BJ (cell line): ENCODE measurements at regions not wholly inside any gene's neighbourhood (a gene's known extent, or its start where the extent isn't known, plus 50 kb on each side); places are given as distances from the start of the nearest gene placed in this dataset.

Experiments
- CTCF ChIA-PET: fragments of 350-600 bp; formaldehyde crosslinking; extraction: SDS; loops from one replicate; lab custom pipeline; 2021; ENCODE audit warnings: antibody characterized with exemption, inconsistent platforms; lab: Yijun Ruan, JAX
- POLR2A ChIA-PET: fragments of 300-600 bp; sonication (Branson Sonifier 250); formaldehyde crosslinking; extraction: SDS; loops from one replicate; lab custom pipeline; 2021; ENCODE audit warnings: antibody characterized with exemption; lab: Charles Lee
- DNase-seq: peaks from one replicate; pipeline ENCODE4 v3.0.0-alpha.2; 2011; ENCODE audit warnings: low read depth
- H3K27me3 ChIP-seq: 2 replicates; pipeline ENCODE4 v1.6.0; 2011; ENCODE audit warnings: low read length; ENCODE audit not compliant: control insufficient read depth, insufficient read depth
- H3K36me3 ChIP-seq: 2 replicates; pipeline ENCODE4 v1.5.1; 2011; ENCODE audit warnings: low read length; ENCODE audit not compliant: control insufficient read depth, insufficient read depth
- H3K4me3 ChIP-seq: 2 replicates; pipeline ENCODE4 v1.5.1; 2011; ENCODE audit warnings: low read depth, mild to moderate bottlenecking, control low read depth, low read length
- CTCF ChIP-seq: IDR thresholded peaks from 2 replicates; pipeline ENCODE4 v1.5.1; 2011; ENCODE audit warnings: low read depth, mild to moderate bottlenecking, control low read depth, inconsistent platforms, low read length, moderate library complexity; ENCODE audit not compliant: insufficient read depth

- Histone ChIP-seq H3K4me3 (no peak overlapping the region), H3K36me3 (no peaks in the 10 kb centered on the region), H3K27me3 (no peaks in the 10 kb centered on the region)
- ChIA-PET POLR2A (no interaction called here), CTCF (no interaction called here)
- TF ChIP-seq CTCF: no peak
- DNase-seq: no peak
Measured at GRCh38 chr21:27257226-27257625, 290.3 kb upstream of the ADAMTS5 start.

GRCh38 chr21:27251752-27252151 is 284.9 kb upstream of the ADAMTS5 start:
- H3K36me3 ChIP-seq: no peaks in the 10 kb centered on the region
- ChIA-PET CTCF (no interaction called here), POLR2A (no interaction called here)
- H3K4me3 ChIP-seq: no peak overlapping the region
- TF ChIP-seq CTCF: no peak
- no peaks in the 10 kb centered on the region for H3K27me3 ChIP-seq
- DNase-seq: no peak

GRCh38 chr21:27250366-27250765 is 283.5 kb upstream of the ADAMTS5 start:
- Histone ChIP-seq H3K27me3 (no peaks in the 10 kb centered on the region), H3K4me3 (no peak overlapping the region), H3K36me3 (no peaks in the 10 kb centered on the region)
- no peak for DNase-seq
- ChIA-PET CTCF (no interaction called here), POLR2A (no interaction called here)
- TF ChIP-seq CTCF: no peak

- Histone ChIP-seq H3K4me3 (no peak overlapping the region), H3K27me3 (no peaks in the 10 kb centered on the region), H3K36me3 (no peaks in the 10 kb centered on the region)
- DNase-seq: no peak
- ChIA-PET CTCF (no interaction called here), POLR2A (no interaction called here)
- no peak for TF ChIP-seq CTCF
Measured at GRCh38 chr21:27248814-27249213, 281.9 kb upstream of the ADAMTS5 start.

GRCh38 chr21:27246741-27247140 is 279.9 kb upstream of the ADAMTS5 start:
- Histone ChIP-seq H3K27me3 (no peaks in the 10 kb centered on the region), H3K4me3 (no peak overlapping the region), H3K36me3 (no peaks in the 10 kb centered on the region)
- CTCF ChIA-PET: interaction anchor here (1.0 kb wide), 1 partner anchor 13 kb away, joined by 3 read pairs; no protein-coding TSS in a partner anchor
- POLR2A ChIA-PET: no interaction called here
- no peak for TF ChIP-seq CTCF
- DNase-seq: no peak
